Activated CD8-positive, alpha-beta memory T cell treated with anti-CD3 and anti-CD28 coated beads for 36 hours (primary cell): ENCODE measurements at regions not wholly inside any gene's neighbourhood (a gene's known extent, or its start where the extent isn't known, plus 50 kb on each side); places are given as distances from the start of the nearest gene placed in this dataset.

ENCODE experiments used
- CTCF ChIA-PET: fragments of 350-600 bp; sonication (Branson Sonifier 250); formaldehyde crosslinking; loops from one replicate; lab custom pipeline; 2021; ENCODE audit warnings: antibody characterized with exemption; lab: Charles Lee
- POLR2A ChIA-PET: fragments of 350-600 bp; sonication (Branson Sonifier 250); formaldehyde crosslinking; loops from one replicate; lab custom pipeline; 2021; ENCODE audit warnings: antibody characterized with exemption; lab: Charles Lee

- CTCF ChIA-PET = no interaction called here
- POLR2A ChIA-PET = no interaction called here
Observed at GRCh38 chr3:36318621-36319200, 61.6 kb upstream of the STAC start.

DNA sequence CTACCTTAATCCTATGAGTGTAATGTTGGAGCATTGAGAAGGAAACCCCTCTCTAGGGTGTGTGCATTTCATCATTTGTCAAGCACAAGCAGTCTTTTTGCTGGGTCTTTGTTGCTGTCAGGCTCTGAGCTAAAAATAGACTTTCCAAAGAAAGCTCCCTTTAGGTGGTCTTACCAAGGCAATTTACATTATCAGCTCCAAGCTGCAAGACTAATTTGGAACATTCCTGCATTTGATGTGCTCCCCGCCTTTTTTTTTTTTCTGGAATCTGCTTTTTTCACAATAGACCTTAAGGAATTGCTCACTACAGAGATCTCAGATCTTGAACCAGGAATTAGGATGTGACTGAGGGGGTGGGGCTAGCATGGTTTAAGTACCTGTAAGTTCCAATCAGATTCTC lies 60.6 kb upstream of the STAC start:
- ChIA-PET CTCF (no interaction called here), POLR2A (no interaction called here)
